Anterior cingulate cortex (tissue), 58 donors: ENCODE measurements at regions not wholly inside any gene's neighbourhood (a gene's known extent, or its start where the extent isn't known, plus 50 kb on each side); places are given as distances from the start of the nearest gene placed in this dataset.
"Not testable (repeated sequence)": the region's sequence is repeated elsewhere in the genome, so short reads cannot be mapped to it uniquely, and the experiment has no call there.

Source experiments
- DNase-seq, 58 donors: peaks; one replicate each; lab custom pipeline; 2025; lab: John Stamatoyannopoulos, UW

GRCh38 chr3:140859592-140860336, 81.9 kb upstream of the SLC25A36 start:
- no peak for DNase-seq

- DNase-seq = peak in 27 of 58 donors; percentile 1 to 59 (median 11)
Observed at GRCh38 chr3:140863580-140864009, 78.0 kb upstream of the SLC25A36 start.

- DNase-seq = no peak
Observed at GRCh38 chr3:140870351-140870750, 71.3 kb upstream of the SLC25A36 start.

GRCh38 chr3:140871022-140871421, 70.6 kb upstream of the SLC25A36 start:
- no peak for DNase-seq

GRCh38 chr3:140872165-140872564, 69.5 kb upstream of the SLC25A36 start:
- DNase-seq = not testable (repeated sequence)

GRCh38 chr3:140883428-140884040, 58.1 kb upstream of the SLC25A36 start:
- no peak for DNase-seq

GRCh38 chr3:140885697-140886096, 55.9 kb upstream of the SLC25A36 start:
- not testable (repeated sequence) for DNase-seq
